NOMO-1 treated with DMSO at 0.1 percent for 48 hours (cell line): ENCODE measurements at regions not wholly inside any gene's neighbourhood (a gene's known extent, or its start where the extent isn't known, plus 50 kb on each side); places are given as distances from the start of the nearest gene placed in this dataset.
"Not testable (repeated sequence)": the region's sequence is repeated elsewhere in the genome, so short reads cannot be mapped to it uniquely, and the experiment has no call there.

Experiments used
- DNase-seq: peaks from one replicate; lab custom pipeline; 2025; ENCODE audit not compliant: unreplicated experiment; lab: John Stamatoyannopoulos, UW

- not testable (repeated sequence) for DNase-seq
These were observed 251.3 kb downstream of the TP53TG3F start for GRCh38 chr16:33710696-33711087.

DNA sequence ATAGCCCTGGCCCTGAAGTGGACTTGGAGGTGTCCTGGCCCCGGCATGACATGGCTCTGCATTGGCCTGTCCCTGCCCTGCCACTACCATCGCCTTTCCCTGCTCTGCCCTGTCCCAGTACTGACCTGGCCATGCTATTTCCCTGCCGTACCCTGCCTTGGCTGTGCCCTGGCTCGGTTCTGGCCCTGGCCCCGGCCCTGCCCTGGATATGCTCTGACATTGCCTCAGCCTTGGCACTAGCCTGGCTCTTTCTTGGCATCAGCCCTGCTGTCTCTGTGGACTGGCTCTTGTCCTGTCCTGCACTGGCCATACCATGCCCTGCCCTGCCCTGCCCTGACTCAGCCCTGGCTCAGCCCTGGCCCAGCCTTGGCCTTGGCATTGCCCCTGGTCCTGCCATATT, 252.2 kb downstream of the TP53TG3F start:
- DNase-seq: not testable (repeated sequence)

- DNase-seq: not testable (repeated sequence)
These were observed 252.9 kb downstream of the TP53TG3F start for GRCh38 chr16:33712308-33712707.

GRCh38 chr16:33712851-33713709, 253.7 kb downstream of the TP53TG3F start:
- not testable (repeated sequence) for DNase-seq

GRCh38 chr16:33713710-33714538, 254.5 kb downstream of the TP53TG3F start:
- DNase-seq: not testable (repeated sequence)

GRCh38 chr16:33731167-33731566, 271.8 kb downstream of the TP53TG3F start:
- DNase-seq: not testable (repeated sequence)

DNA sequence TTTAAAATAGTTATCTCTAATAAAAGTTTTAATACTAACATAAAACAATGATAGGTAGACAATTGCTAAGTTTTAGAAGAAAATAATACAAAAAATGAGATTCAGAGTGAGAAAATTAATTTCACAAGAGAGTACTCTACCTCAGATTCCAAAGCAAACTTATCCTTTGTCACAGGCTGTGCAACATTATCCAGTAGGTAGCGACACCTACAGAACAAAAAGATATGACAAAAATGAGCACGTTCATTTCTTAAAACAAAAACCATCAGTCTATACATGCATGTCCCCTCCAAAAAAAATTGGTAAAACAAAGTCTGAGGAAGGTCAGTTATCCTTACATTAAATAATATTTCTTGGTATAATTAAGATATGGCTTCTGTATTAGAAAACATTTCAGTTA, 275.2 kb downstream of the TP53TG3F start:
- not testable (repeated sequence) for DNase-seq

DNA sequence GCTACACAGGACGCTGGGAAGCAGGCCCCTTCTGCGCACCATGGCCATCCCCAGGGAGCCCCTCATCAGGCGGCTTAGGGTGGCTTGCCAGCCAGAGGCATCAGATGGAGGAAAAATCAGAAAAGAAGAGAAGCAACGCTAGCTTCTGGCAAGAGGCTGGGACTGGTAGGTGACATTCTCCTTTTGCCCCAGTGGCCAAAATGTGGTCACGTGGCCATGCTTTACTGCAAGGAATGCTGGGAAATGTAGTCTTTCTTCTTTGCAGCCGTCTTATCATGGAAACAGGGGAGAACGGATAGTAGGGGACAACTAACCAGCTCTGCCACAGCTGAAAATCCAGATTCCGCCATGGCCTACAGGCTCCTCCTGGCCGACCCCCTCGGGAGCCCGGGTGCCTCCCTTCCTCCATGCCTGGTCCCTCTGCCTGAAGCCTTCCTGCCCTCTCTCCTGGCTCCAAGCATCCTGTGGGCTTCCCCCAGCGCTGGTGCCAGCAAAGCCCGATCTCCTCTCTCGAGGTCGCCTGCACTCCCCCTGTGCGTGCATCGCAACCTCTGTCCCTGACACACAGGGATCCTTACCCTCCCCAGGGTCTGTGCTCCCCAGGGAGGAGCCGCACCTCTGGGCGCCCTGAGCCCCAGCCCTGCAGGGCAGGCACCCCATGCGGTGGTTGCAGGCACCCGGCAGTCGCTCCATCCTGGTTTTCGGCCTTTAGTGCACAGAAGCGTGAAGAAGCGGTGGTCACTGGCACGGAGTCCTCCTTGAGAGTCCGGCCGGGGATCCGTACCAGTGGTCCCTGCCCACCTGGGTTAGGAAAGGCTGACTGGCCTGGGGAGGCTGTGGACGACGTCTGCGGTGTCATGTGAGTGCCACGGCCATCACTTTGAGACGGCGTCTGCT, 307.7 kb downstream of the TP53TG3F start:
- not testable (repeated sequence) for DNase-seq

- DNase-seq: not testable (repeated sequence)
These were observed 309.3 kb downstream of the TP53TG3F start for GRCh38 chr16:33768710-33769109.

- not testable (repeated sequence) for DNase-seq
These were observed 309.9 kb downstream of the TP53TG3F start for GRCh38 chr16:33769180-33769846.

GRCh38 chr16:33770478-33770877, 311.1 kb downstream of the TP53TG3F start:
- DNase-seq: not testable (repeated sequence)

- not testable (repeated sequence) for DNase-seq
These were observed 311.8 kb downstream of the TP53TG3F start for GRCh38 chr16:33771211-33771610.

- not testable (repeated sequence) for DNase-seq
These were observed 314.6 kb downstream of the TP53TG3F start for GRCh38 chr16:33773966-33774365.

DNA sequence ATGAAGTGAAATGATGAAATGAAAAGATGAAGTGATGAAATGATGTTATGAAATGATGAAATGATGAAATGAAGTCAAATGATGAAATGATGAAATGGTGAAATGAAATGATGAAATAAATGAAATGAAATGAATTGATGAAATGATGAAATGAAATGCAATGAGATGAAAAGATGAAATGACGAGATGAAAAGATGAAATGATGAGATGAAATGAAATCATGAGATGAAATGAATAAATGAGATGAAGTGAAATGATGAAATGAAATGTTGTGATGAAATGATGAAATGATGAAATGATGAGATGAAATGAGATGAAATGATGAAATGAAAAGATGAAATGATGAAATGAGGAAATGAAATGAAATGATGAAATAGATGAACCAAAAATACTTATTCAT, 315.3 kb downstream of the TP53TG3F start:
- not testable (repeated sequence) for DNase-seq

DNA sequence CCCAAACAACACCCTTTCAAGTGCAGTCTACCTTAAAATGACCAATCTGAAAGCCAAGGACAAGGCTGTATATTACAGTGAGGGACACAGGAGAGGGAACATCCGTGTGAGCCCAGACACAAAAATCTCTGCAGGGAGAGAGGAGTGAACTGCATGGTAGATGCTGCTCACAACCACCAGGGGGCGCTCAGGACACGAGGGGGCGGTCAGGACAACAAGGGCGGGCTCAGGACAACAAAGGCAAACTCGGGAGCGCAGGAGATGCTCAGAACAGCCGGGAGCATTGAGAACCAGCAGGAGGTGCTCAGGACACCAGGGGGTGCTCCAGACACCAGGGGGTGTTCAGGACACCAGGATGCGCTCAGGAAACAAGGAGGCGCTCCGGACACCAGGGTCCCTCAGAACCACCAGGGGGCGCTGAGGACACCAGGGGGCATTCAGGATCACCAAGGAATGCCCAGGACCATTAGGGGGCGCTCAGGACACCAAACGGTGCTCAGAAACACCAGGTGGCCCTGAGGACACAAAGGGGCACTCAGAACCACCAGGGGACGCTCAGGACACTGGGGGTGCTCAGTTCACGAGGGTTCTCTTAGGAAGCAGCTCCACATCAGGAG, 357.0 kb downstream of the TP53TG3F start:
- not testable (repeated sequence) for DNase-seq

- not testable (repeated sequence) for DNase-seq
These were observed 365.3 kb downstream of the TP53TG3F start for GRCh38 chr16:33824736-33825135.

DNA sequence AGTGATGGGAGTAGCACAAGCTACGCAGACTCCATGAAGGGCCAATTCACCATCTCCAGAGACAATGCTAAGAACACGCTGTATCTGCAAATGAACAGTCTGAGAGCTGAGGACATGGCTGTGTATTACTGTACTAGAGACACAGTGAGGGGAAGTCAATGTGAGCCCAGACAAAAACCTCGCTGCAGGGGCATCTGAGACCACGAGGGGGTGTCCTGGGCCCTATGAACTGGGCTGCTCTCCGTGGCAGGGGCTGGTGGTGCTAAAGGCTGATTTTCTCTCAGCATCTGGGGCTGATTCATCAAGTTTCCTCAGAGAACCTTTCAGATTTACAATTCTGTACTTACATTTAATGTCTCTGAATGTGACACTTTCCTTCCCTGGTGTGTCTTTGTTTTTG, 368.1 kb downstream of the TP53TG3F start:
- DNase-seq: not testable (repeated sequence)

- not testable (repeated sequence) for DNase-seq
These were observed 379.7 kb downstream of the TP53TG3F start for GRCh38 chr16:33839157-33839556.

- not testable (repeated sequence) for DNase-seq
These were observed 385.1 kb downstream of the TP53TG3F start for GRCh38 chr16:33844533-33844932.
